ENCODE measurements at regions not wholly inside any gene's neighbourhood (a gene's known extent, or its start where the extent isn't known, plus 50 kb on each side); places are given as distances from the start of the nearest gene placed in this dataset.

DNA sequence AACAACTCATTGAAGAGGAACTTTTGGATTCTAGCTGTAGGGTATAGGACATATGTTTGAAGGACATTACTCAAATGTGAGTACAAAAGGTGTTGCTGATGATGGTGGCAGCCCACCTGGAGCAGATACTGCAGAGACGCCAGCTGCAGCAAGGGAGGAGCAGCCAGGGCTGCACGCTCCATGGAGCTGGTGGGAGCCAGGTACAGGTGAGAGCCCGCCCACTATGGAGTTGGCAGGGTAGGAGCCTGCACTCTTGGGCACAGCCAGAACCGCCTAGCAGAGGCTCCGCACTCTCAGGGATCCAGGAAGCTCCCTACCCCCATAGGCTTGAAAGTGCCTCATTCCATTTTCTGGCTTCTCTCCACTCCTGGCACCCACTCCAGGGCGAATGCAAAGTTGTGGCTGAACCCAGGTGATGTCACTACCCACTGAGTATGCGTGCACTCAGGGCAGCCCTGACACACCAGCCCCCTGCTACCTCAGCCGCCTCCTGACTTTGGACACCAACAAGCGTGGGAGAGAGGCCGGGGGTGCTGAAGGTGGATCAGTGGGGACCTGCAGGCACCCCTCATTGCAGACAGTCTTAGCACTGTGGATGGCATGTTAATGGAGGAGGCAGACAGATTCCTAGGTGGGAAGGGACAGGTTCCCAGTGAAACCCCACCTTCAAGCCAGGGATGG, 761.1 kb downstream of the IPMK start:
- Mint-ChIP-seq H3K27ac (ENCODE audit: low read depth, unreplicated experiment) (no peak overlapping the region), H3K4me1 (ENCODE audit: insufficient read depth, unreplicated experiment) (no peaks in the 10 kb centered on the region), H3K9me3 (ENCODE audit: unreplicated experiment) (no peaks in the 10 kb centered on the region), H3K27me3 (ENCODE audit: insufficient read depth, unreplicated experiment) (peaks cover 32% of the 10 kb centered on the region), H3K4me3 (ENCODE audit: unreplicated experiment) (no peak overlapping the region), H3K36me3 (ENCODE audit: insufficient read depth, unreplicated experiment) (no peaks in the 10 kb centered on the region)
- CTCF ChIA-PET = interaction anchor here (0.6 to 0.7 kb wide), 4 partner anchors 105 to 923 kb away, joined by 3 to 4 read pairs (median 3); no protein-coding TSS in a partner anchor
- intact Hi-C loops (cut with micrococcal nuclease) = no loop called here
- POLR2A ChIA-PET = no interaction called here
- no peak for DNase-seq (ENCODE audit: unreplicated experiment)
- BruUV-seq (replicated peaks) = no TSS peak
- TF ChIP-seq, protein P1, sequence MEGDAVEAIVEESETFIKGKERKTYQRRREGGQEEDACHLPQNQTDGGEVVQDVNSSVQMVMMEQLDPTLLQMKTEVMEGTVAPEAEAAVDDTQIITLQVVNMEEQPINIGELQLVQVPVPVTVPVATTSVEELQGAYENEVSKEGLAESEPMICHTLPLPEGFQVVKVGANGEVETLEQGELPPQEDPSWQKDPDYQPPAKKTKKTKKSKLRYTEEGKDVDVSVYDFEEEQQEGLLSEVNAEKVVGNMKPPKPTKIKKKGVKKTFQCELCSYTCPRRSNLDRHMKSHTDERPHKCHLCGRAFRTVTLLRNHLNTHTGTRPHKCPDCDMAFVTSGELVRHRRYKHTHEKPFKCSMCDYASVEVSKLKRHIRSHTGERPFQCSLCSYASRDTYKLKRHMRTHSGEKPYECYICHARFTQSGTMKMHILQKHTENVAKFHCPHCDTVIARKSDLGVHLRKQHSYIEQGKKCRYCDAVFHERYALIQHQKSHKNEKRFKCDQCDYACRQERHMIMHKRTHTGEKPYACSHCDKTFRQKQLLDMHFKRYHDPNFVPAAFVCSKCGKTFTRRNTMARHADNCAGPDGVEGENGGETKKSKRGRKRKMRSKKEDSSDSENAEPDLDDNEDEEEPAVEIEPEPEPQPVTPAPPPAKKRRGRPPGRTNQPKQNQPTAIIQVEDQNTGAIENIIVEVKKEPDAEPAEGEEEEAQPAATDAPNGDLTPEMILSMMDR (IDR thresholded peaks at IDR 0.05; ENCODE audit: unreplicated experiment) = no peak

- H3K9me3 Mint-ChIP-seq (ENCODE audit: unreplicated experiment) = peaks cover 6% of the 10 kb centered on the region
Observed at GRCh38 chr10:57494486-57494885, 773.2 kb downstream of the IPMK start.

GRCh38 chr10:57482259-57482658, 785.4 kb downstream of the IPMK start:
- Mint-ChIP-seq H3K4me1 (ENCODE audit: insufficient read depth, unreplicated experiment) (no peaks in the 10 kb centered on the region), H3K36me3 (ENCODE audit: insufficient read depth, unreplicated experiment) (no peaks in the 10 kb centered on the region), H3K27me3 (ENCODE audit: insufficient read depth, unreplicated experiment) (peaks cover 21% of the 10 kb centered on the region), H3K4me3 (ENCODE audit: unreplicated experiment) (no peak overlapping the region), H3K27ac (ENCODE audit: low read depth, unreplicated experiment) (no peak overlapping the region), H3K9me3 (ENCODE audit: unreplicated experiment) (no peaks in the 10 kb centered on the region)
- BruUV-seq (replicated peaks) = no TSS peak
- ChIA-PET POLR2A (interaction anchor here (0.7 kb wide), 1 partner anchor 39 kb away, joined by 4 read pairs; no protein-coding TSS in a partner anchor), CTCF (interaction anchor here (0.6 kb wide), 1 partner anchor 1621 kb away, joined by 3 read pairs; no protein-coding TSS in a partner anchor)
- intact Hi-C loops (cut with micrococcal nuclease) = no loop called here
- TF ChIP-seq, protein P1 (IDR thresholded peaks at IDR 0.05; ENCODE audit: unreplicated experiment) = no peak
- DNase-seq (ENCODE audit: unreplicated experiment) = no peak

More at GRCh38 chr10:57494486-57494885, 773.2 kb downstream of the IPMK start:
- intact Hi-C loops (cut with micrococcal nuclease) = no loop called here
- no TSS peak for BruUV-seq (replicated peaks)
- Mint-ChIP-seq H3K27ac (ENCODE audit: low read depth, unreplicated experiment) (no peak overlapping the region), H3K36me3 (ENCODE audit: insufficient read depth, unreplicated experiment) (no peaks in the 10 kb centered on the region), H3K4me1 (ENCODE audit: insufficient read depth, unreplicated experiment) (no peaks in the 10 kb centered on the region), H3K27me3 (ENCODE audit: insufficient read depth, unreplicated experiment) (peaks cover 63% of the 10 kb centered on the region), H3K4me3 (ENCODE audit: unreplicated experiment) (no peak overlapping the region)
- ChIA-PET POLR2A (interaction anchor here (0.6 kb wide), 1 partner anchor 49 kb away, joined by 3 read pairs; no protein-coding TSS in a partner anchor), CTCF (interaction anchor here (0.5 kb wide), 1 partner anchor 921 kb away, joined by 3 read pairs; no protein-coding TSS in a partner anchor)
- DNase-seq (ENCODE audit: unreplicated experiment) = no peak
- TF ChIP-seq, protein P1 (IDR thresholded peaks at IDR 0.05; ENCODE audit: unreplicated experiment) = no peak

DNA sequence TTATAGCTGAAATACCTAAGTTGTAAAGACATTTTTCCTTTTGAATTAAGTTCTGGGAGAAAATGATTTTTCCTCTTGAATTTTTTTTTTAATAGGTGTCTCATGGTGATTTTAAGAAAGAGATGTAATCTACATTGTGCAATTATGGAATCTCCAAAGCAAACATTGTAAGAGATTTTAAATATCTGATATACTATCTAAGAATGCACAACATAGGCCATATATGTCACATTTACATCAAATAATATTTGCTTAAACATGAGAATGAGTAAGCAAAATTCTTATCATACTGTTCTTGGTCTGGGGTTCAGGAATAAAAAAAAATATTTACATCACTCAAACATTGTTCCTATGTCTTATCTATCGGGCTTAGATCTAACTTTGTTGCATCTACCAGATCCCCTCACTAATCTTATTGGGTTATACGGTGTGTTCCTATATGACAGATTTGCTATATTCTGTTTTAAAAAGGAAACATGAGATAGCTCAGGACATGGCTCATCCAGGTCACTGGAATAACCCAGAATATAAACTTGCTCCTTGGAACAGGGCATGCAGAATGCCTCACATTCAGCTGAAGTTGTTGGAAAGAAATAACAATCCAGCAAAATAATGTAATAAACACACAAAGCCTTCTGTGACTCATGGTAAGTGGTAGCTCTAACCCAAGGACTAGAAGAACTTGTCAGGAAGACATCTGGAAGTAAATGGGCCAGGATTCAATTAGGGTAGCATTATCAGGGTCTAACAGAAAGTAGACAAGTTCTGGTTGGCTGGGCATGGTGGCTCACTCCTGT, 794.7 kb downstream of the IPMK start:
- no peak for DNase-seq (ENCODE audit: unreplicated experiment)
- intact Hi-C loops (cut with micrococcal nuclease) = no loop called here

More for the DNA sequence above, 794.7 kb downstream of the IPMK start:
- no peaks in the 10 kb centered on the region for H3K36me3 Mint-ChIP-seq (ENCODE audit: insufficient read depth, unreplicated experiment)
- ChIA-PET CTCF (no interaction called here), POLR2A (no interaction called here)
- no peaks in the 10 kb centered on the region for H3K4me1 Mint-ChIP-seq (ENCODE audit: insufficient read depth, unreplicated experiment)
- no peaks in the 10 kb centered on the region for H3K9me3 Mint-ChIP-seq (ENCODE audit: unreplicated experiment)
- no peaks in the 10 kb centered on the region for H3K27me3 Mint-ChIP-seq (ENCODE audit: insufficient read depth, unreplicated experiment)
- TF ChIP-seq, protein P1 (IDR thresholded peaks at IDR 0.05; ENCODE audit: unreplicated experiment) = no peak
- no TSS peak for BruUV-seq (replicated peaks)
- no peak overlapping the region for H3K27ac Mint-ChIP-seq (ENCODE audit: low read depth, unreplicated experiment)
- H3K4me3 Mint-ChIP-seq (ENCODE audit: unreplicated experiment) = no peak overlapping the region

Data from MCF 10A (cell line).